K562 (cell line): ENCODE measurements at regions not wholly inside any gene's neighbourhood (a gene's known extent, or its start where the extent isn't known, plus 50 kb on each side); places are given as distances from the start of the nearest gene placed in this dataset.

Experiments
- ATAC-seq: fragments of 200-7000 bp; cut with Tn5 transposase; 3 replicates; pipeline ENCODE4 v1.9.1; 2020; ENCODE audit warnings: moderate library complexity
- BruUV-seq: library from RNA; stranded (reverse); fragments of 400-500 nt; replicated peaks from 2 replicates; lab custom pipeline; 2021; lab: Mats Ljungman, UMichigan
- CTCF ChIA-PET: fragments of 300-600 bp; formaldehyde crosslinking; extraction: SDS; loops from one replicate; lab custom pipeline; 2021; ENCODE audit warnings: low intra/inter-chr PET ratio; lab: Yijun Ruan, JAX
- POLR2A ChIA-PET: fragments of 300-600, 350-650 bp; sonication (Branson Sonifier 250); formaldehyde crosslinking; extraction: SDS; loops from one replicate; lab custom pipeline; 2021; ENCODE audit warnings: antibody characterized with exemption, inconsistent platforms; lab: Yijun Ruan, JAX
- DNase-seq, 4 experiments: peaks; one replicate each; pipeline versions ENCODE4 v3.0.0 to v3.0.0-alpha.2; 2011 to 2018; ENCODE audit warnings: low spot score in 3 of 4, mixed read lengths in 3 of 4; ENCODE audit errors: extremely low read depth in 1 of 4
- FAIRE-seq: peaks from 2 replicates; lab custom pipeline; 2011; peaks lifted over from hg19 to GRCh38; lab: Jason Lieb, UNC
- H2AFZ ChIP-seq: 2 replicates; pipeline ENCODE4 v1.6.0; 2011; ENCODE audit warnings: low read depth, low read length, control low read depth, inconsistent platforms
- H3K27ac ChIP-seq: fragments of 200-600 bp; 3 replicates; pipeline ENCODE4 v1.8.0; 2011; ENCODE audit warnings: low read depth, mild to moderate bottlenecking, control low read depth, inconsistent platforms, low read length, moderate library complexity, mixed read lengths; ENCODE audit errors: extremely low read depth
- H3K27me3 ChIP-seq, 2 experiments: fragments of 300-600 bp in 1 of 2; 2 replicates in 1 of 2; 3 replicates in 1 of 2; pipeline versions ENCODE4 v1.6.0 to v1.8.0; 2011; ENCODE audit warnings: inconsistent platforms in 2 of 2, low read length in 2 of 2, mild to moderate bottlenecking in 1 of 2, mixed read lengths in 1 of 2, moderate library complexity in 1 of 2; ENCODE audit not compliant: control insufficient read depth in 2 of 2, insufficient read depth in 2 of 2
- H3K36me3 ChIP-seq: fragments of 300-600 bp; 3 replicates; pipeline ENCODE4 v1.8.0; 2011; ENCODE audit warnings: mild to moderate bottlenecking, low read length, inconsistent platforms; ENCODE audit not compliant: control insufficient read depth, insufficient read depth
- H3K4me1 ChIP-seq, 2 experiments: fragments of 200-600 bp in 1 of 2; replicated peaks in 1 of 2; 2 replicates in 1 of 2; 3 replicates in 1 of 2; pipeline versions ENCODE4 v1.5.1 to v1.8.0; 2011; ENCODE audit warnings: inconsistent platforms in 2 of 2, low read length in 2 of 2, mild to moderate bottlenecking in 1 of 2, mixed read lengths in 1 of 2, moderate library complexity in 1 of 2; ENCODE audit not compliant: control insufficient read depth in 2 of 2, insufficient read depth in 2 of 2
- H3K4me2 ChIP-seq: 2 replicates; pipeline ENCODE4 v1.6.1; 2011; ENCODE audit warnings: low read length, control low read depth, inconsistent platforms, mixed read lengths; ENCODE audit not compliant: insufficient read depth
- H3K4me3 ChIP-seq: fragments of 200-600 bp; sonication (generic), shearing (Covaris generic); 2 replicates; pipeline ENCODE4 v1.5.1; 2016; ENCODE audit warnings: control low read depth, inconsistent platforms
- H3K79me2 ChIP-seq: fragments of 200-600 bp; 3 replicates; pipeline ENCODE4 v1.8.0; 2011; ENCODE audit warnings: low read length, inconsistent platforms; ENCODE audit not compliant: control insufficient read depth, insufficient read depth
- H3K9ac ChIP-seq, 2 experiments: 2 replicates each; pipeline versions ENCODE4 v1.6.0 to v1.6.1; 2011; ENCODE audit warnings: low read depth in 2 of 2, low read length in 2 of 2, control low read depth in 1 of 2, inconsistent platforms in 1 of 2, mild to moderate bottlenecking in 1 of 2, mixed read lengths in 1 of 2; ENCODE audit not compliant: insufficient read depth in 1 of 2
- H3K9me1 ChIP-seq: one replicate; pipeline ENCODE4 v1.6.0; 2011; ENCODE audit warnings: inconsistent platforms, mild to moderate bottlenecking, low read length, moderate library complexity; ENCODE audit not compliant: control insufficient read depth, insufficient read depth
- H3K9me3 ChIP-seq: replicated peaks from 2 replicates; pipeline ENCODE4 v1.5.1; 2011; ENCODE audit warnings: low read depth, low read length, inconsistent platforms; ENCODE audit not compliant: control insufficient read depth, insufficient read depth
- H4K20me1 ChIP-seq: replicated peaks from 2 replicates; pipeline ENCODE4 v1.6.1; 2011; ENCODE audit warnings: low read length, inconsistent platforms, mixed read lengths; ENCODE audit not compliant: control insufficient read depth, insufficient read depth
- ATF1 ChIP-seq, 2 experiments: fragments of 450-650 bp in 1 of 2; IDR thresholded peaks; 2 replicates each; pipeline ENCODE4 v1.6.1; 2016; ENCODE audit warnings: missing compliant biosample characterization in 1 of 2, missing genetic modification characterization in 1 of 2
- CEBPG ChIP-seq, 3 experiments: fragments of 200-800 bp in 1 of 3; sonication (Bioruptor generic) in 1 of 3; sonication (generic) in 1 of 3; formaldehyde crosslinking in 1 of 3; IDR thresholded peaks in 2 of 3; conservative IDR thresholded peaks in 1 of 3; 2 replicates each; pipeline versions ENCODE4 v1.6.1 to v1.8.0; 2016 to 2022; ENCODE audit warnings: missing compliant biosample characterization in 2 of 3, missing genetic modification characterization in 2 of 3, mild to moderate bottlenecking in 1 of 3, missing genetic modification reagents in 1 of 3
- CREM ChIP-seq: IDR thresholded peaks from 2 replicates; pipeline ENCODE4 v1.6.1; 2014; ENCODE audit warnings: antibody characterized with exemption, low read depth
- HCFC1 ChIP-seq: IDR thresholded peaks from 2 replicates; pipeline ENCODE4 v1.6.1; 2012; ENCODE audit warnings: low read depth, low read length, improper control_type of control experiment
- KDM2B ChIP-seq: fragments of 250-450 bp; sonication (Bioruptor Pico); IDR thresholded peaks from 2 replicates; pipeline ENCODE4 v1.8.0; 2021; ENCODE audit warnings: mild to moderate bottlenecking, moderate library complexity
- PRMT5 ChIP-seq: sonication (generic); formaldehyde crosslinking; IDR thresholded peaks from 2 replicates; pipeline ENCODE4 v1.5.0; 2020; ENCODE audit warnings: missing genetic modification reagents
- SIN3B ChIP-seq: fragments of 450-650 bp; IDR thresholded peaks from 2 replicates; pipeline ENCODE4 v1.6.1; 2017; ENCODE audit warnings: low read depth, mild to moderate bottlenecking, moderate library complexity
- SRSF1 ChIP-seq: fragments of 200-400 bp; formaldehyde crosslinking; IDR thresholded peaks from 2 replicates; pipeline ENCODE4 v1.6.1; 2017; ENCODE audit warnings: mild to moderate bottlenecking, low read depth, low read length, moderate library complexity
- STAG1 ChIP-seq: sonication (generic); formaldehyde crosslinking; IDR thresholded peaks from 2 replicates; pipeline ENCODE4 v1.5.0; 2020; ENCODE audit warnings: missing genetic modification reagents, borderline replicate concordance
- ZNF140 ChIP-seq: fragments of 250-450 bp; sonication (Bioruptor Pico); IDR thresholded peaks from 2 replicates; pipeline ENCODE4 v1.8.0; 2021; ENCODE audit warnings: moderate library complexity, mild to moderate bottlenecking, inconsistent platforms
- ZNF175 ChIP-seq: fragments of 200-800 bp; sonication (Bioruptor generic); IDR thresholded peaks from 2 replicates; pipeline ENCODE4 v1.6.1; 2016; ENCODE audit warnings: low read depth, mild to moderate bottlenecking, missing genetic modification characterization, missing compliant biosample characterization
- WGBS: fragments of 100-300 bp; shearing (Covaris generic); methylation state at CpG from one replicate; pipeline ENCODE4 v1.1.6; 2016; ENCODE audit warnings: low coverage, mixed read lengths; ENCODE audit not compliant: insufficient coverage; ENCODE audit errors: missing lambda C conversion rate; 5-methylcytosine and 5-hydroxymethylcytosine counted together
- in situ Hi-C: fragments of 300-500 bp; cut with MboI; formaldehyde crosslinking; loops from 4 replicates; pipeline ENCODE4 v1.15.0; 2018; ENCODE audit warnings: inconsistent platforms, mixed read lengths
- intact Hi-C: fragments of 100-400 bp; cut with micrococcal nuclease; formaldehyde crosslinking; loops from 2 replicates; pipeline ENCODE4 v1.14.2; 2022
- TF ChIP-seq, protein P1 (sequence below): sonication (generic); formaldehyde crosslinking; IDR thresholded peaks from 2 replicates; pipeline ENCODE4 v1.8.0; 2022; ENCODE audit warnings: mild to moderate bottlenecking, missing genetic modification reagents
- TF ChIP-seq, protein P2 (sequence below): fragments of 250-450 bp; sonication (Bioruptor Pico); IDR thresholded peaks from 2 replicates; pipeline ENCODE4 v1.5.0; 2021; ENCODE audit warnings: mild to moderate bottlenecking, borderline replicate concordance

- Histone ChIP-seq H3K9me1 (no peaks in the 10 kb centered on the region), H3K9me3 (no peaks in the 10 kb centered on the region), H3K4me1 (no peaks in the 10 kb centered on the region), H3K79me2 (no peaks in the 10 kb centered on the region), H2AFZ (no peak overlapping the region), H3K9ac (no peak overlapping the region), H3K27me3 (peaks cover 19 to 59% of the 10 kb centered on the region in 2 experiments), H4K20me1 (no peaks in the 10 kb centered on the region; the same call in 1 of the 2 replicates), H3K4me3 (no peak overlapping the region), H3K36me3 (no peaks in the 10 kb centered on the region), H3K4me2 (no peak overlapping the region), H3K27ac (no peak overlapping the region)
- CTCF ChIA-PET, result no interaction called here
- ATAC-seq, result no peak
- in situ Hi-C loops, result no loop called here
- FAIRE-seq, result no peak
- DNase-seq, result no peak
- under 1% methylated on average over 6 of the region's 6 CpGs for WGBS
- POLR2A ChIA-PET, result interaction anchor here (0.5 to 1.5 kb wide), 3 partner anchors 9 to 12 kb away, joined by 3 to 9 read pairs (median 4); no protein-coding TSS in a partner anchor
- BruUV-seq, result no TSS peak
- TF ChIP-seq ZNF175 (no peak), CREM (no peak), STAG1 (CRISPR knock-in tag) (no peak), PRMT5 (CRISPR knock-in tag) (no peak), KDM2B (CRISPR knock-in tag) (no peak), CEBPG (CRISPR knock-in tag; IDR thresholded peaks at IDR 0.05) (no peak), CEBPG (tag; conservative IDR thresholded peaks at IDR 0.05 in 1 of 2, IDR thresholded peaks at IDR 0.05 in 1 of 2) (no peak), HCFC1 (no peak), ZNF140 (CRISPR knock-in tag) (no peak), SIN3B (no peak), ATF1 (CRISPR knock-in tag; IDR thresholded peaks at IDR 0.05) (no peak), ATF1 (tag; IDR thresholded peaks at IDR 0.05) (no peak), SRSF1 (no peak)
- TF ChIP-seq, protein P1, sequence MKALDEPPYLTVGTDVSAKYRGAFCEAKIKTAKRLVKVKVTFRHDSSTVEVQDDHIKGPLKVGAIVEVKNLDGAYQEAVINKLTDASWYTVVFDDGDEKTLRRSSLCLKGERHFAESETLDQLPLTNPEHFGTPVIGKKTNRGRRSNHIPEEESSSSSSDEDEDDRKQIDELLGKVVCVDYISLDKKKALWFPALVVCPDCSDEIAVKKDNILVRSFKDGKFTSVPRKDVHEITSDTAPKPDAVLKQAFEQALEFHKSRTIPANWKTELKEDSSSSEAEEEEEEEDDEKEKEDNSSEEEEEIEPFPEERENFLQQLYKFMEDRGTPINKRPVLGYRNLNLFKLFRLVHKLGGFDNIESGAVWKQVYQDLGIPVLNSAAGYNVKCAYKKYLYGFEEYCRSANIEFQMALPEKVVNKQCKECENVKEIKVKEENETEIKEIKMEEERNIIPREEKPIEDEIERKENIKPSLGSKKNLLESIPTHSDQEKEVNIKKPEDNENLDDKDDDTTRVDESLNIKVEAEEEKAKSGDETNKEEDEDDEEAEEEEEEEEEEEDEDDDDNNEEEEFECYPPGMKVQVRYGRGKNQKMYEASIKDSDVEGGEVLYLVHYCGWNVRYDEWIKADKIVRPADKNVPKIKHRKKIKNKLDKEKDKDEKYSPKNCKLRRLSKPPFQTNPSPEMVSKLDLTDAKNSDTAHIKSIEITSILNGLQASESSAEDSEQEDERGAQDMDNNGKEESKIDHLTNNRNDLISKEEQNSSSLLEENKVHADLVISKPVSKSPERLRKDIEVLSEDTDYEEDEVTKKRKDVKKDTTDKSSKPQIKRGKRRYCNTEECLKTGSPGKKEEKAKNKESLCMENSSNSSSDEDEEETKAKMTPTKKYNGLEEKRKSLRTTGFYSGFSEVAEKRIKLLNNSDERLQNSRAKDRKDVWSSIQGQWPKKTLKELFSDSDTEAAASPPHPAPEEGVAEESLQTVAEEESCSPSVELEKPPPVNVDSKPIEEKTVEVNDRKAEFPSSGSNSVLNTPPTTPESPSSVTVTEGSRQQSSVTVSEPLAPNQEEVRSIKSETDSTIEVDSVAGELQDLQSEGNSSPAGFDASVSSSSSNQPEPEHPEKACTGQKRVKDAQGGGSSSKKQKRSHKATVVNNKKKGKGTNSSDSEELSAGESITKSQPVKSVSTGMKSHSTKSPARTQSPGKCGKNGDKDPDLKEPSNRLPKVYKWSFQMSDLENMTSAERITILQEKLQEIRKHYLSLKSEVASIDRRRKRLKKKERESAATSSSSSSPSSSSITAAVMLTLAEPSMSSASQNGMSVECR (CRISPR knock-in tag), result no peak
- TF ChIP-seq, protein P2, sequence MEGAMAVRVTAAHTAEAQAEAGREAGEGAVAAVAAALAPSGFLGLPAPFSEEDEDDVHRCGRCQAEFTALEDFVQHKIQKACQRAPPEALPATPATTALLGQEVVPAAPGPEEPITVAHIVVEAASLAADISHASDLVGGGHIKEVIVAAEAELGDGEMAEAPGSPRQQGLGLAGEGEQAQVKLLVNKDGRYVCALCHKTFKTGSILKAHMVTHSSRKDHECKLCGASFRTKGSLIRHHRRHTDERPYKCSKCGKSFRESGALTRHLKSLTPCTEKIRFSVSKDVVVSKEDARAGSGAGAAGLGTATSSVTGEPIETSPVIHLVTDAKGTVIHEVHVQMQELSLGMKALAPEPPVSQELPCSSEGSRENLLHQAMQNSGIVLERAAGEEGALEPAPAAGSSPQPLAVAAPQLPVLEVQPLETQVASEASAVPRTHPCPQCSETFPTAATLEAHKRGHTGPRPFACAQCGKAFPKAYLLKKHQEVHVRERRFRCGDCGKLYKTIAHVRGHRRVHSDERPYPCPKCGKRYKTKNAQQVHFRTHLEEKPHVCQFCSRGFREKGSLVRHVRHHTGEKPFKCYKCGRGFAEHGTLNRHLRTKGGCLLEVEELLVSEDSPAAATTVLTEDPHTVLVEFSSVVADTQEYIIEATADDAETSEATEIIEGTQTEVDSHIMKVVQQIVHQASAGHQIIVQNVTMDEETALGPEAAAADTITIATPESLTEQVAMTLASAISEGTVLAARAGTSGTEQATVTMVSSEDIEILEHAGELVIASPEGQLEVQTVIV, result no peak
- intact Hi-C loops, result no loop called here
These were observed 472.2 kb downstream of the MATN1 start for GRCh38 chr1:30250984-30251850.
